ENCODE measurements at regions not wholly inside any gene's neighbourhood (a gene's known extent, or its start where the extent isn't known, plus 50 kb on each side); places are given as distances from the start of the nearest gene placed in this dataset.

GRCh38 chr4:38366997-38367396, 297.0 kb upstream of the KLF3 start:
- no peaks in the 10 kb centered on the region for H3K4me1 Mint-ChIP-seq
- peaks cover 0 to 3% (median 0%) of the 10 kb centered on the region in 4 experiments for H3K27me3 ChIP-seq (replicated peaks in 1 of 4; ENCODE audit: control extremely low read depth in 1 of 4, control insufficient read depth in 3 of 4, insufficient read depth in 4 of 4, low read length in 3 of 4)
- peaks cover 10% of the 10 kb centered on the region for H3K27me3 Mint-ChIP-seq
- TF ChIP-seq CTCF (IDR thresholded peaks at IDR 0.05) = no peak
- no peak overlapping the region for H2AFZ ChIP-seq (ENCODE audit: insufficient read depth, low read depth, low read length, poor library complexity, severe bottlenecking)
- intact Hi-C loops (cut with micrococcal nuclease) = no loop called here
- H3K4me2 ChIP-seq (replicated peaks; ENCODE audit: low read depth, low read length, poor library complexity, severe bottlenecking) = no peak overlapping the region
- no peak for ATAC-seq (ENCODE audit: low read depth)
- H3K27ac Mint-ChIP-seq = no peak overlapping the region
- no peaks in the 10 kb centered on the region for H3K9me3 ChIP-seq (ENCODE audit: control extremely low read depth in 1 of 3, control insufficient read depth in 2 of 3, insufficient read depth in 1 of 3, low read length in 2 of 3)
- POLR2A ChIA-PET = no interaction called here
- no peak overlapping the region for H3K4me3 Mint-ChIP-seq
- no peak overlapping the region for H3K27ac ChIP-seq (ENCODE audit: low read length in 2 of 2)
- no peaks in the 10 kb centered on the region for H4K20me1 ChIP-seq (ENCODE audit: control insufficient read depth, insufficient read depth, low read length, poor library complexity, severe bottlenecking)
- DNase-seq = no peak
- no peaks in the 10 kb centered on the region for H3K9me3 Mint-ChIP-seq (ENCODE audit: insufficient read depth)
- no peaks in the 10 kb centered on the region for H3K79me2 ChIP-seq (ENCODE audit: control insufficient read depth, insufficient read depth, low read length)
- CTCF ChIA-PET = no interaction called here
- no peaks in the 10 kb centered on the region for H3K36me3 ChIP-seq (replicated peaks in 1 of 2; ENCODE audit: control extremely low read depth in 1 of 2, control insufficient read depth in 1 of 2, extremely low read depth in 1 of 2, insufficient read depth in 2 of 2, low read length in 1 of 2)
- no peak overlapping the region for H3K4me3 ChIP-seq (ENCODE audit: control extremely low read depth in 1 of 5, extremely low read depth in 1 of 5, insufficient read depth in 1 of 5, low read depth in 2 of 5, low read length in 4 of 5)
- no peak overlapping the region for H3K9ac ChIP-seq (ENCODE audit: low read length)
- H3K4me1 ChIP-seq (ENCODE audit: control insufficient read depth in 2 of 2, insufficient read depth in 2 of 2, low read length in 2 of 2) = no peaks in the 10 kb centered on the region

GRCh38 chr4:38367642-38368174, 296.3 kb upstream of the KLF3 start:
- H3K9me3 ChIP-seq (ENCODE audit: control extremely low read depth in 1 of 3, control insufficient read depth in 2 of 3, insufficient read depth in 1 of 3, low read length in 2 of 3) = no peaks in the 10 kb centered on the region
- H3K27me3 ChIP-seq (replicated peaks in 1 of 4; ENCODE audit: control extremely low read depth in 1 of 4, control insufficient read depth in 3 of 4, insufficient read depth in 4 of 4, low read length in 3 of 4) = peaks cover 0 to 3% (median 0%) of the 10 kb centered on the region in 4 experiments
- DNase-seq (no peak), ATAC-seq (ENCODE audit: low read depth) (no peak)
- H3K27ac ChIP-seq (ENCODE audit: low read length in 2 of 2) = no peak overlapping the region
- ChIA-PET POLR2A (no interaction called here), CTCF (no interaction called here)
- TF ChIP-seq EZH2 (IDR thresholded peaks at IDR 0.05; ENCODE audit: borderline replicate concordance, insufficient read depth, low read depth, low read length, poor library complexity, severe bottlenecking) (no peak), CTCF (IDR thresholded peaks at IDR 0.05) (no peak)
- Mint-ChIP-seq H3K27me3 (peaks cover 10% of the 10 kb centered on the region), H3K4me3 (no peak overlapping the region), H3K27ac (no peak overlapping the region), H3K4me1 (no peaks in the 10 kb centered on the region), H3K9me3 (ENCODE audit: insufficient read depth) (peaks cover 3% of the 10 kb centered on the region)
- H3K4me3 ChIP-seq (ENCODE audit: control extremely low read depth in 1 of 5, extremely low read depth in 1 of 5, insufficient read depth in 1 of 5, low read depth in 2 of 5, low read length in 4 of 5) = no peak overlapping the region
- H3K4me2 ChIP-seq (replicated peaks; ENCODE audit: low read depth, low read length, poor library complexity, severe bottlenecking) = no peak overlapping the region
- intact Hi-C loops (cut with micrococcal nuclease) = no loop called here
- H3K79me2 ChIP-seq (ENCODE audit: control insufficient read depth, insufficient read depth, low read length) = no peaks in the 10 kb centered on the region
- H4K20me1 ChIP-seq (ENCODE audit: control insufficient read depth, insufficient read depth, low read length, poor library complexity, severe bottlenecking) = no peaks in the 10 kb centered on the region
- WGBS (ENCODE audit: insufficient coverage) = no CpG with 5 or more reads among the region's 4 CpGs
- H3K9ac ChIP-seq (ENCODE audit: low read length) = no peak overlapping the region
- H2AFZ ChIP-seq (ENCODE audit: insufficient read depth, low read depth, low read length, poor library complexity, severe bottlenecking) = no peak overlapping the region
- H3K4me1 ChIP-seq (ENCODE audit: control insufficient read depth in 2 of 2, insufficient read depth in 2 of 2, low read length in 2 of 2) = no peaks in the 10 kb centered on the region
- H3K36me3 ChIP-seq (replicated peaks in 1 of 2; ENCODE audit: control extremely low read depth in 1 of 2, control insufficient read depth in 1 of 2, extremely low read depth in 1 of 2, insufficient read depth in 2 of 2, low read length in 1 of 2) = no peaks in the 10 kb centered on the region

All from B cell (primary cell).